ENCODE measurements at regions not wholly inside any gene's neighbourhood (a gene's known extent, or its start where the extent isn't known, plus 50 kb on each side); places are given as distances from the start of the nearest gene placed in this dataset.

GRCh38 chr18:30271716-30272115, 770.8 kb downstream of the DSC3 start:
- no peak for DNase-seq (ENCODE audit: extremely low read depth, insufficient read length)
- H3K36me3 ChIP-seq (ENCODE audit: control insufficient read depth, insufficient read depth, low read length), result no peaks in the 10 kb centered on the region
- no peak overlapping the region for H3K4me3 ChIP-seq (replicated peaks; ENCODE audit: low read depth, low read length)
- TF ChIP-seq CTCF (IDR thresholded peaks at IDR 0.05; ENCODE audit: insufficient read depth, low read length, poor library complexity, severe bottlenecking), result no peak
- no peaks in the 10 kb centered on the region for H3K27me3 ChIP-seq (replicated peaks; ENCODE audit: control insufficient read depth, insufficient read depth, low read length)

GRCh38 chr18:30265190-30265589, 777.4 kb downstream of the DSC3 start:
- TF ChIP-seq CTCF (IDR thresholded peaks at IDR 0.05; ENCODE audit: insufficient read depth, low read length, poor library complexity, severe bottlenecking), result no peak
- no peak overlapping the region for H3K4me3 ChIP-seq (replicated peaks; ENCODE audit: low read depth, low read length)
- no peaks in the 10 kb centered on the region for H3K36me3 ChIP-seq (ENCODE audit: control insufficient read depth, insufficient read depth, low read length)
- H3K27me3 ChIP-seq (replicated peaks; ENCODE audit: control insufficient read depth, insufficient read depth, low read length), result no peaks in the 10 kb centered on the region
- no peak for DNase-seq (ENCODE audit: extremely low read depth, insufficient read length)

GRCh38 chr18:30254331-30254730, 788.2 kb downstream of the DSC3 start:
- no peaks in the 10 kb centered on the region for H3K36me3 ChIP-seq (ENCODE audit: control insufficient read depth, insufficient read depth, low read length)
- no peak for DNase-seq (ENCODE audit: extremely low read depth, insufficient read length)
- no peaks in the 10 kb centered on the region for H3K27me3 ChIP-seq (replicated peaks; ENCODE audit: control insufficient read depth, insufficient read depth, low read length)
- H3K4me3 ChIP-seq (replicated peaks; ENCODE audit: low read depth, low read length), result no peak overlapping the region
- TF ChIP-seq CTCF (IDR thresholded peaks at IDR 0.05; ENCODE audit: insufficient read depth, low read length, poor library complexity, severe bottlenecking), result no peak

- H3K36me3 ChIP-seq (ENCODE audit: control insufficient read depth, insufficient read depth, low read length), result no peaks in the 10 kb centered on the region
- no peak for TF ChIP-seq CTCF (IDR thresholded peaks at IDR 0.05; ENCODE audit: insufficient read depth, low read length, poor library complexity, severe bottlenecking)
- DNase-seq (ENCODE audit: extremely low read depth, insufficient read length), result no peak
- no peaks in the 10 kb centered on the region for H3K27me3 ChIP-seq (replicated peaks; ENCODE audit: control insufficient read depth, insufficient read depth, low read length)
- no peak overlapping the region for H3K4me3 ChIP-seq (replicated peaks; ENCODE audit: low read depth, low read length)
These were observed 794.5 kb downstream of the DSC3 start for GRCh38 chr18:30248056-30248455.

DNA sequence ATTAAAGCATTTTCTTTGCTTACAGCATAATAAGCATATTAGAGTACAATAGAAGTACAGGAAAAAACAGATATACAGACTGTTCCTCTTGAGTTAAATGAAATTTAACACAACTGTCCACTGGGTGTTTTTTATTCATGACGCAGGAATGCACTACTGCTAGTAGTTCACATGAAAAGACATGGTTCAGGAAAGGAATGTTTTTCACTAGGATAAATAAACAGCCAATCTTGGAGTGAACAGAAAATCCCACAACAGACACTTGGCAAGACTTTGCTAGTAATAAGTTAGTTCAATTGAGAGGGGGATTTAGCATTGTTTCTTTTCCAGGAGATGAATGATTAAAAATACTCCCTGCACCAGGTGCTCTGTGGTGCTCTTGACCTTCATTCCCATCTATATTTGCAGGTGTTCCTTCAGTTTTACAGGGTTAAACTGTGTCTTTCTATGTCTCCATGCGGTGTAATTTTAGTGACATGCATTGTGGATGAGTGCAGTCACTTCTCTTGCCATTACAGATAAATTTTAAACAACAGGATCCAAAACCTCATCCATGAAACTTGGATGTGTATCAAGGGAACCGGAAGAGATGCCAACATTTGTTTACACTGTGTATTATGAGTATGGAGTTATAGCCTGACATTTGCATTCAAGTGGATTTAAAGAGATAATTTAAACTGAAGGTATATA, 796.6 kb downstream of the DSC3 start:
- Histone ChIP-seq H3K4me3 (replicated peaks; ENCODE audit: low read depth, low read length) (no peak overlapping the region), H3K27me3 (replicated peaks; ENCODE audit: control insufficient read depth, insufficient read depth, low read length) (no peaks in the 10 kb centered on the region), H3K36me3 (ENCODE audit: control insufficient read depth, insufficient read depth, low read length) (no peaks in the 10 kb centered on the region)
- no peak for TF ChIP-seq CTCF (IDR thresholded peaks at IDR 0.05; ENCODE audit: insufficient read depth, low read length, poor library complexity, severe bottlenecking)
- DNase-seq (ENCODE audit: extremely low read depth, insufficient read length), result no peak

DNA sequence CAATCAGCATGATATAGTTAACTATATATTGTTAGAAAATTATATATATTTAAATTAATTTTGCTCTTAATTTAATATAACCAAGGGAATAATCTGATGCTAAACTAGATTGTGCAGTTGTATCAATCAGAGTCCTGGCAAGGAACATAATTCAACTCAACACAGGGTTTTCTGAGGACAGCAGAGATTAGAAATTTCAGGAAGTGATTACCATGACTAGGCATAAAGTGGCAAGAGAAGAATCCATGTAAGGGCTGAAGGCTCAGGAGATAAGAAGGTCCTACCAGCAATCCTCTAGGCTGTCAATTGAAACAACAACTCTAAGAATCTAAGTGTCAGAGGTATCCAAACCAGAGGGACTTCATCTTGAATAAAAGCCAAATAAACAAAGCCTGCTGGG, 807.8 kb downstream of the DSC3 start:
- TF ChIP-seq CTCF (IDR thresholded peaks at IDR 0.05; ENCODE audit: insufficient read depth, low read length, poor library complexity, severe bottlenecking), result no peak
- Histone ChIP-seq H3K27me3 (replicated peaks; ENCODE audit: control insufficient read depth, insufficient read depth, low read length) (no peaks in the 10 kb centered on the region), H3K36me3 (ENCODE audit: control insufficient read depth, insufficient read depth, low read length) (no peaks in the 10 kb centered on the region), H3K4me3 (replicated peaks; ENCODE audit: low read depth, low read length) (no peak overlapping the region)
- no peak for DNase-seq (ENCODE audit: extremely low read depth, insufficient read length)
